Transverse colon (tissue), 4 donors: ENCODE measurements at regions not wholly inside any gene's neighbourhood (a gene's known extent, or its start where the extent isn't known, plus 50 kb on each side); places are given as distances from the start of the nearest gene placed in this dataset.

Experiments used
- DNase-seq: peaks from one replicate; pipeline ENCODE4 v3.0.0-alpha.2; 2019
- H3K27ac ChIP-seq, 4 donors: fragments of 200-600 bp; sonication (generic); 2 replicates each; pipeline ENCODE4 v1.5.1; 2016 to 2018; ENCODE audit warnings: inconsistent platforms in 4 of 4
- H3K27me3 ChIP-seq: fragments of 200-600 bp; sonication (generic); 2 replicates; pipeline ENCODE4 v1.5.1; 2017; ENCODE audit warnings: inconsistent platforms
- H3K36me3 ChIP-seq, 4 donors: fragments of 200-600 bp; sonication (generic); 2 replicates each; pipeline ENCODE4 v1.5.1; 2017 to 2019; ENCODE audit warnings: inconsistent platforms in 4 of 4
- H3K4me1 ChIP-seq, 4 donors: fragments of 200-600 bp; sonication (generic); 2 replicates each; pipeline ENCODE4 v1.5.1; 2017 to 2020; ENCODE audit warnings: inconsistent platforms in 4 of 4
- H3K4me3 ChIP-seq, 4 donors: fragments of 200-600 bp; sonication (generic); 1 replicate in 1 of 4; 2 replicates in 3 of 4; pipeline versions ENCODE4 v1.5.1 to v1.6.1; 2017 to 2019; ENCODE audit warnings: inconsistent platforms in 4 of 4
- H3K9me3 ChIP-seq, 2 donors: fragments of 200-600 bp; sonication (generic); 2 replicates each; pipeline ENCODE4 v1.5.1; 2017 to 2019; ENCODE audit warnings: inconsistent platforms in 2 of 2
- EP300 ChIP-seq: sonication (generic); formaldehyde crosslinking; IDR thresholded peaks from one replicate; pipeline ENCODE4 v1.6.1; 2017; ENCODE audit warnings: antibody characterized with exemption, low read depth
- POLR2A ChIP-seq: fragments of 450-650 bp; IDR thresholded peaks from one replicate; pipeline ENCODE4 v1.6.1; 2016; ENCODE audit warnings: antibody characterized with exemption, mild to moderate bottlenecking, moderate library complexity
- POLR2AphosphoS5 ChIP-seq, 3 donors: sonication (generic); formaldehyde crosslinking; IDR thresholded peaks; one replicate each; pipeline ENCODE4 v1.6.1; 2016; ENCODE audit warnings: antibody characterized with exemption in 3 of 3
- WGBS, 2 donors: methylation state at CpG; one replicate each; pipeline ENCODE4 v1.1.5; 2018; ENCODE audit warnings: low coverage in 1 of 2; 5-methylcytosine and 5-hydroxymethylcytosine counted together
- in situ Hi-C, 4 donors: fragments of 200-750 bp; cut with MboI; loops; one replicate each; pipeline versions ENCODE4 v1.15.0 to v1.15.1; 2017; ENCODE audit warnings: low sequenced_read_pairs in 3 of 4, low pct_ligation_motif_present in 1 of 4, low pct_unique_long_range_greater_than_20kb in 1 of 4
- intact Hi-C: fragments of 100-400 bp; cut with DNase I; formaldehyde crosslinking; loops from one replicate; pipeline ENCODE4 v1.15.1; 2023; ENCODE audit warnings: low total_unique reads
- TF ChIP-seq, protein P1 (sequence below), 5 experiments: fragments of 200-600 bp in 3 of 5; fragments of 450-650 bp in 2 of 5; sonication (generic) in 3 of 5; IDR thresholded peaks; 1 replicate in 2 of 5; 2 replicates in 3 of 5; pipeline ENCODE4 v1.5.1; 2016 to 2017; ENCODE audit warnings: antibody characterized with exemption in 5 of 5, inconsistent platforms in 3 of 5, mild to moderate bottlenecking in 2 of 5, moderate library complexity in 1 of 5

DNA sequence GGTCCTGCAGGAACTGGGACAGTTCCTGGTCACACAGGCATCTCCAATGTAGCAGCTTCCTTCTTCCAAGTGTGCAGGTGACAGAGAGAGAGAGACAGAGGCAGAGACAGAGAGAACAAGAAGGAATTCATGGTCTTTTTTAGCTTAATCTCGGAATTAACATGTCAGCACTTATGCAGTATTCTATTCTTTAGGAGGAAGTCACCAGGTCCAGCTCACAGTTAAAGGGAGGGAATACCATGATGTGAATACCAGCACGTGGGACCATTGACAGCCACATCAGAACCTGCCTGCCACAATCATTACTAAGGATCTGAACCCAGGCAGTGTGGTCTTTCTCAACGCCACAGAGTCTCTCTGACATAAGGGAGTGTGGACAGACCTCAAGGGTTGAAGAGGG lies 341.6 kb downstream of the MN1 start:
- no peaks in the 10 kb centered on the region for H3K9me3 ChIP-seq
- no peaks in the 10 kb centered on the region for H3K36me3 ChIP-seq
- TF ChIP-seq, protein P1, sequence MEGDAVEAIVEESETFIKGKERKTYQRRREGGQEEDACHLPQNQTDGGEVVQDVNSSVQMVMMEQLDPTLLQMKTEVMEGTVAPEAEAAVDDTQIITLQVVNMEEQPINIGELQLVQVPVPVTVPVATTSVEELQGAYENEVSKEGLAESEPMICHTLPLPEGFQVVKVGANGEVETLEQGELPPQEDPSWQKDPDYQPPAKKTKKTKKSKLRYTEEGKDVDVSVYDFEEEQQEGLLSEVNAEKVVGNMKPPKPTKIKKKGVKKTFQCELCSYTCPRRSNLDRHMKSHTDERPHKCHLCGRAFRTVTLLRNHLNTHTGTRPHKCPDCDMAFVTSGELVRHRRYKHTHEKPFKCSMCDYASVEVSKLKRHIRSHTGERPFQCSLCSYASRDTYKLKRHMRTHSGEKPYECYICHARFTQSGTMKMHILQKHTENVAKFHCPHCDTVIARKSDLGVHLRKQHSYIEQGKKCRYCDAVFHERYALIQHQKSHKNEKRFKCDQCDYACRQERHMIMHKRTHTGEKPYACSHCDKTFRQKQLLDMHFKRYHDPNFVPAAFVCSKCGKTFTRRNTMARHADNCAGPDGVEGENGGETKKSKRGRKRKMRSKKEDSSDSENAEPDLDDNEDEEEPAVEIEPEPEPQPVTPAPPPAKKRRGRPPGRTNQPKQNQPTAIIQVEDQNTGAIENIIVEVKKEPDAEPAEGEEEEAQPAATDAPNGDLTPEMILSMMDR (IDR thresholded peaks at IDR 0.05) = no peak
- TF ChIP-seq EP300 (no peak), POLR2AphosphoS5 (IDR thresholded peaks at IDR 0.05) (no peak), POLR2A (no peak)
- DNase-seq = no peak
- in situ Hi-C loops (no loop called here), intact Hi-C loops (no loop called here)
- no peaks in the 10 kb centered on the region for H3K27me3 ChIP-seq
- H3K4me3 ChIP-seq = no peak overlapping the region
- H3K4me1 ChIP-seq = no peaks in the 10 kb centered on the region
- H3K27ac ChIP-seq = no peak overlapping the region
- 40 to 80% methylated on average over 1 to 3 of the region's 3 CpGs for WGBS, 2 donors

DNA sequence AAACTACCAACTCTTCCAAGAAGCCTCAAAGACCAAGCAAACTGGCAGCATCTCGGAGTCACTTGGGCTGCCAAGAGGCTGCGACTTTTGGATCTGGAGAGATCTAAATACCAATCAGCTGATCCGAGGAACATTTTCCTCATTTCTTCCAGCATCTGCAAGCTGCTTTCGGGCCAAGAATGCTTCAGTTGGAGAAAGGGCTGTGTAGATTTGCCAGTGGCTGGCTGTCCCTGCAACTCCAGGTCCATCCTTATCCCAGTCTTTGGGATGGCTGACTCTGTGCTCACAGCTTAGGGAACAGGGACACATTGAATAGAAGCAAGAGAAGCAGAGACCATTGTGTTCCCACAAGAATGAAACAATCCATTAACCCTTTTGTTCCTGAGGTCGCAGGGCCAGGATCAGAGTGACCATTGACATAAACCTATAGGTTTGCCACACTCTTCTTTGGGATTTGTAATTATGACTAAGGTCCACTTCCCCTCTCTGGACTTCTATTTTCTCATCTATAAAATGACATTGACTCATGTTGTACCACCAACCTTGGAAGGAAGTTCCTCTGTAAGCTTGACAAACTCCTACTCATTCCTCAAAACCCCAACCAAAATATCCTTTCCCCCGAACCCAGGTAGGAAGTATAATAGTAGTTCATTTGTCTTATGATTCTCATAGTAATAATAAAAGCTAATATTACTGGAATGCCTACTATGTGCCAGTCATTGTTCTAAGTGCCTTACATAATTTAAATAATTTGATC lies 340.8 kb downstream of the MN1 start:
- Histone ChIP-seq H3K36me3 (no peaks in the 10 kb centered on the region), H3K4me3 (no peak overlapping the region), H3K27ac (peak overlapping the region in 1 of 4 donors; percentile 4), H3K9me3 (no peaks in the 10 kb centered on the region), H3K4me1 (no peaks in the 10 kb centered on the region), H3K27me3 (no peaks in the 10 kb centered on the region)
- intact Hi-C loops = no loop called here
- WGBS, 2 donors = 47 to 78% methylated on average over 1 to 6 of the region's 6 CpGs
- TF ChIP-seq, protein P1 (IDR thresholded peaks at IDR 0.05) = no peak
- peak in 2 of 3 donors; percentile 29 to 36 for TF ChIP-seq POLR2AphosphoS5 (IDR thresholded peaks at IDR 0.05)
- DNase-seq = no peak
- in situ Hi-C loops = no loop called here

DNA sequence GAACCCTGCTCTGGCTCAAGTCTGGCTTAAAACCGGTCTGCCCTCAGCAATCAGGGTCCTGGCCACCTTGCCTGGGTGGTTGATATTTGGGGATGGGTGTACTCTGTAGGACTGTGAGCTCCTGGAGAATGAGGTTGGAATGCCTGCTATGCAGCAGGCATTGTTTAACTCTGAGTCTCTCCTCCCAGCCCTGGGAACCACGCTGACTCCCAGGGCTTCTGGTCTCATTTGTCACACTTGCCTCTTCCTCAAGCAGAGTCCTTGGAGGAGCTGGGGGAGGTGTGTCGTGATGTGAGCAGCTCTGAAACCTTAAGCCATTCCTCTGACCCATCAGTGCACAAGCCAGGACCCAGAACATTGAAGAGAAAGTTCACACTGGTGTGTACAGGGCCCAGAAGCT lies 340.1 kb downstream of the MN1 start:
- in situ Hi-C loops (no loop called here), intact Hi-C loops (no loop called here)
- WGBS, 2 donors = 48% methylated on average over 3 of the region's 3 CpGs; no CpG with 5 or more reads in 1 of the 2 donors
- TF ChIP-seq EP300 = no peak
- TF ChIP-seq, protein P1 (IDR thresholded peaks at IDR 0.05) = no peak
- TF ChIP-seq POLR2AphosphoS5 (IDR thresholded peaks at IDR 0.05) = no peak
- no peak for TF ChIP-seq POLR2A
- H3K4me1 ChIP-seq = no peaks in the 10 kb centered on the region
- no peaks in the 10 kb centered on the region for H3K9me3 ChIP-seq
- no peak overlapping the region for H3K4me3 ChIP-seq
- no peak for DNase-seq
- H3K27me3 ChIP-seq = no peaks in the 10 kb centered on the region
- H3K27ac ChIP-seq = no peak overlapping the region
- no peaks in the 10 kb centered on the region for H3K36me3 ChIP-seq

DNA sequence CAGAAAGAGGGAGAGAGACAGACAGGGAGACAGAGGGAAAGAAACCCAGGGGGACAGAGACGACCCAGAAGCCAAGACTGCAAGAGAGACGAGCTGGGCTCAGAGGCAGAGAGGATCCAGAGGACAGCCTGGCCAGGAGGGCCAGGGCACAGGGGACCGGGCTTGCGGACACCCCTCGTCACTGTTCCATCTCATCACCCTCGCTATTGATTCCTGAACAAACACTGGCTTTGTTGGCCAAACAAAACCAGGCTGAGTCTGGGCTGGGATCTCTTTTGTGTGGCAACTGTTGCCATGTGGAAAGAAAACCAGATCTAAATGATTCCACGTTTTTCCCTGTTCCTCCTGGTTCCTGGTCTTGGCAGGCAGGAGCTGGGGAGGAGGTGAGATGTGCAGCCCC lies 339.4 kb downstream of the MN1 start:
- Histone ChIP-seq H3K27ac (no peak overlapping the region), H3K4me1 (no peaks in the 10 kb centered on the region), H3K9me3 (no peaks in the 10 kb centered on the region), H3K36me3 (no peaks in the 10 kb centered on the region), H3K4me3 (no peak overlapping the region), H3K27me3 (no peaks in the 10 kb centered on the region)
- no peak for DNase-seq
- TF ChIP-seq, protein P1 (IDR thresholded peaks at IDR 0.05) = no peak
- TF ChIP-seq EP300 (no peak), POLR2AphosphoS5 (IDR thresholded peaks at IDR 0.05) (no peak), POLR2A (no peak)
- in situ Hi-C loops = no loop called here
- 37% methylated on average over 7 of the region's 7 CpGs; no CpG with 5 or more reads in 1 of the 2 donors for WGBS, 2 donors
- intact Hi-C loops = no loop called here
